Stomach smooth muscle (tissue), 2 donors: ENCODE measurements at regions not wholly inside any gene's neighbourhood (a gene's known extent, or its start where the extent isn't known, plus 50 kb on each side); places are given as distances from the start of the nearest gene placed in this dataset.

ENCODE experiments used
- H3K27ac ChIP-seq: one replicate; pipeline ENCODE4 v1.7.0; 2013; ENCODE audit warnings: mild to moderate bottlenecking, low read length, inconsistent platforms
- H3K27me3 ChIP-seq, 2 donors: one replicate each; pipeline ENCODE4 v1.7.0; 2013; ENCODE audit warnings: low read length in 2 of 2; ENCODE audit not compliant: insufficient read depth in 2 of 2, control insufficient read depth in 1 of 2
- H3K36me3 ChIP-seq, 2 donors: one replicate each; pipeline ENCODE4 v1.7.0; 2013; ENCODE audit warnings: low read length in 2 of 2; ENCODE audit not compliant: control insufficient read depth in 2 of 2, insufficient read depth in 2 of 2
- H3K4me1 ChIP-seq: one replicate; pipeline ENCODE4 v1.7.0; 2013; ENCODE audit warnings: low read length; ENCODE audit not compliant: control insufficient read depth, insufficient read depth
- H3K4me3 ChIP-seq, 2 donors: one replicate each; pipeline ENCODE4 v1.7.0; 2013; ENCODE audit warnings: low read length in 2 of 2
- H3K9ac ChIP-seq, 2 donors: one replicate each; pipeline ENCODE4 v1.7.0; 2013; ENCODE audit warnings: low read length in 2 of 2, mild to moderate bottlenecking in 1 of 2
- H3K9me3 ChIP-seq, 2 donors: one replicate each; pipeline ENCODE4 v1.7.0; 2013; ENCODE audit warnings: low read length in 2 of 2; ENCODE audit not compliant: control insufficient read depth in 2 of 2
- donor health status: healthy.
- donor health status: Pancreatic carcinoma.

GRCh38 chr7:10789170-10789569 lies 184.5 kb upstream of the PHF14 start:
- no peaks in the 10 kb centered on the region for H3K36me3 ChIP-seq
- H3K4me1 ChIP-seq: no peaks in the 10 kb centered on the region
- no peaks in the 10 kb centered on the region for H3K9me3 ChIP-seq
- no peak overlapping the region for H3K9ac ChIP-seq
- no peak overlapping the region for H3K4me3 ChIP-seq
- H3K27me3 ChIP-seq: no peaks in the 10 kb centered on the region
- no peak overlapping the region for H3K27ac ChIP-seq

GRCh38 chr7:10790910-10791309 lies 182.8 kb upstream of the PHF14 start:
- Histone ChIP-seq H3K4me1 (no peaks in the 10 kb centered on the region), H3K27me3 (no peaks in the 10 kb centered on the region), H3K36me3 (no peaks in the 10 kb centered on the region), H3K9ac (no peak overlapping the region), H3K4me3 (no peak overlapping the region), H3K9me3 (no peaks in the 10 kb centered on the region), H3K27ac (no peak overlapping the region)

DNA sequence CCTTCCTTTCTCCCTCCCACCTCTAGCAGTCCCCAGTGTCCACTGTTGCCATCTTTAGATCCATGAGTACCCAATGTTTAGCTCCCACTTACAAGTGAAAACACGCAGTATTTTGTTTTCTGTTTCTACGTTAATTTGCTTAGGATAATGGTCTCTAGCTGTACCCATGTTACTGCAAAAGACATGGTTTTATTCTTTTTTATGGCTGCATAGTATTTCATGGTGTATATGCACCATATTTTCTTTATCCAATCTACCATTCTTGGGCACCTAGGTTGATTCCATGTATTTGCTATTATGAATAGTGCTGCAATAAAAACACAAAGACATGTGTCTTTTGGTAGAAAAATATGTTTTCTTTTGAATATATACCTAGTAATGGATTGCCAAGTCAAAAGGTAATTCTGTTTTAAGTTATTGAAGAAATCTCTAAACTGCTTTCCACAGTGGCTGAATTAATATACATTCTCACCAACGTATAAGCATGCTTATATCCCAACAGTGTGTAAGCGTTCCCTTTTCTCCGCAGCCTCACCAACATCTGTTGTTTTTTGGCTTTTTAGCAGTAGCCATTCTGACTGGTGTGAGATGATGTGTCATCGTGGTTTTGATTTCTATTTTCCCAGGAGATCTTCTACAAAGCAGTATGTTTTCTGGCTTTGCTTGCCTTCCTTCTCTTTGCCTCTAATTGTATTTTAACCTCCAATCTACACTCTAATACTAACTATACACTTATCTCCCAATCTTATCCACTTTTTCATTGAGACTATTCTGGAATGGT lies 179.5 kb upstream of the PHF14 start:
- Histone ChIP-seq H3K27me3 (no peaks in the 10 kb centered on the region), H3K9ac (no peak overlapping the region), H3K9me3 (no peaks in the 10 kb centered on the region), H3K4me3 (no peak overlapping the region), H3K27ac (no peak overlapping the region), H3K4me1 (no peaks in the 10 kb centered on the region), H3K36me3 (no peaks in the 10 kb centered on the region)

DNA sequence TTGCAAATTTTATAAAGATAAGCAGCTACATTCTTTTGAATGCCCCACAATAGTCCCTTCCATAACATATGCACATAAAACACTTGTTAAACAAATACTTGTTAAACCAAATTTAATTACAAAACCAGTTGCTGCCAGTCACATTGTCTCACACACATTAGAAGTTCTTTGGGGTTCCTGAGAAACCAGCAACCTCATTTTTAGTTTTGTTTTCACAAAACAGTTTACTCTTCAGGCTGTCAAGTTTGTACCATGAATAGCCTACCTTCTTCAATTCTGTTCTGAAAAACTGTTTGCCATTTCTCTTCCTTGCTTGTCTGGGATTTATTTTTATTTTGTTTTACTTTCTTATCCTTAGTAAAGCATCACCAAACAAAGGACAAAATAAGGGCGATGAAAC lies 176.5 kb upstream of the PHF14 start:
- no peaks in the 10 kb centered on the region for H3K27me3 ChIP-seq
- H3K9ac ChIP-seq: no peak overlapping the region
- no peaks in the 10 kb centered on the region for H3K36me3 ChIP-seq
- H3K4me1 ChIP-seq: no peaks in the 10 kb centered on the region
- no peak overlapping the region for H3K27ac ChIP-seq
- H3K9me3 ChIP-seq: no peaks in the 10 kb centered on the region
- H3K4me3 ChIP-seq: no peak overlapping the region

GRCh38 chr7:10798044-10798443 lies 175.6 kb upstream of the PHF14 start:
- H3K36me3 ChIP-seq: no peaks in the 10 kb centered on the region
- no peak overlapping the region for H3K27ac ChIP-seq
- no peaks in the 10 kb centered on the region for H3K4me1 ChIP-seq
- no peak overlapping the region for H3K4me3 ChIP-seq
- H3K9ac ChIP-seq: no peak overlapping the region
- no peaks in the 10 kb centered on the region for H3K9me3 ChIP-seq
- H3K27me3 ChIP-seq: no peaks in the 10 kb centered on the region

DNA sequence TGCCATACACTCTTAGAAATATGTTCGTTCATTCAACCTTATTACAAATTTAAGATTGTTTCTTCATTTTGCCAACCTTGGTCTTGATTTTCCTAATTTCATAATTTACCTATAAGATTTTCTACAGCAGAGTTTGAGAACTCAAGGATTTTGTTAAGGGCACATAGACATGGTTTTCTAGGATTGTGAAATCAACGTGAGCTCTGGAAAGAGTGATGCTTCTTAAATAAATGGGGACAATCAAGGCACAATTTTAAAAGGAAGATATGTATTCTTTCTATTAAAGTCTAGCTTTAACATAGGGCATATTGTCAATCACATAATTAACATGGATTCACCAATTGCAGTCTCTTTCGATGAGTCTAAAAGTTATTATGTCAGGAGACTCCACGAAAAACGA lies 174.2 kb upstream of the PHF14 start:
- H3K27me3 ChIP-seq: no peaks in the 10 kb centered on the region
- H3K4me3 ChIP-seq: no peak overlapping the region
- H3K4me1 ChIP-seq: no peaks in the 10 kb centered on the region
- H3K9ac ChIP-seq: no peak overlapping the region
- no peak overlapping the region for H3K27ac ChIP-seq
- no peaks in the 10 kb centered on the region for H3K9me3 ChIP-seq
- no peaks in the 10 kb centered on the region for H3K36me3 ChIP-seq

- Histone ChIP-seq H3K27me3 (no peaks in the 10 kb centered on the region), H3K9ac (no peak overlapping the region), H3K9me3 (no peaks in the 10 kb centered on the region), H3K4me3 (no peak overlapping the region), H3K36me3 (no peaks in the 10 kb centered on the region), H3K27ac (no peak overlapping the region), H3K4me1 (no peaks in the 10 kb centered on the region)
Observed at GRCh38 chr7:10802011-10802410, 171.7 kb upstream of the PHF14 start.

GRCh38 chr7:10802526-10802925 lies 171.1 kb upstream of the PHF14 start:
- Histone ChIP-seq H3K27ac (no peak overlapping the region), H3K27me3 (no peaks in the 10 kb centered on the region), H3K4me1 (no peaks in the 10 kb centered on the region), H3K4me3 (no peak overlapping the region), H3K9ac (no peak overlapping the region), H3K36me3 (no peaks in the 10 kb centered on the region), H3K9me3 (no peaks in the 10 kb centered on the region)

DNA sequence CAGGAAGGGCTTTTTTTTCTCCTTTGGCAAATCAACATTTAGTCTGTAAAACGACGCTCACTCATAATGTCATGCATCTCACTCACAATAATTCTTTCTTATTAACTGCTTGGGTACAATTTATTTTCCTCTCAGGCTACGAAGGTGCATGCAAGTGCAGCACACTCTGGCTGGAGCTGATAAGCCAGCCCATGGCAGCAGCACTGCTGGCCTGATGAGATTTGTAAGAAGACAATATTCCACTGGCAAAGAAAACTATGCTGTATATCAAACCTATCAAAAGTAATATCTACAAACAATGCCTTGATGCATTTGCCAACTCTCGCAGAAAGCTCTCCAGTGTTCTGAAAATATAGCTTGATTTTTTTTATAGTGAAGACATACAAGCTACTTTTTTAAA lies 170.0 kb upstream of the PHF14 start:
- no peaks in the 10 kb centered on the region for H3K4me1 ChIP-seq
- H3K27me3 ChIP-seq: no peaks in the 10 kb centered on the region
- no peaks in the 10 kb centered on the region for H3K36me3 ChIP-seq
- H3K27ac ChIP-seq: no peak overlapping the region
- H3K9ac ChIP-seq: no peak overlapping the region
- H3K9me3 ChIP-seq: no peaks in the 10 kb centered on the region
- no peak overlapping the region for H3K4me3 ChIP-seq

- H3K36me3 ChIP-seq: no peaks in the 10 kb centered on the region
- no peaks in the 10 kb centered on the region for H3K9me3 ChIP-seq
- H3K27me3 ChIP-seq: no peaks in the 10 kb centered on the region
- no peak overlapping the region for H3K9ac ChIP-seq
- H3K27ac ChIP-seq: no peak overlapping the region
- no peak overlapping the region for H3K4me3 ChIP-seq
- H3K4me1 ChIP-seq: no peaks in the 10 kb centered on the region
Observed at GRCh38 chr7:10804770-10805169, 168.9 kb upstream of the PHF14 start.

- H3K36me3 ChIP-seq: no peaks in the 10 kb centered on the region
- H3K27ac ChIP-seq: no peak overlapping the region
- H3K27me3 ChIP-seq: no peaks in the 10 kb centered on the region
- peaks cover 0 to 4% of the 10 kb centered on the region in 2 donors for H3K9me3 ChIP-seq
- no peak overlapping the region for H3K9ac ChIP-seq
- no peak overlapping the region for H3K4me3 ChIP-seq
- no peaks in the 10 kb centered on the region for H3K4me1 ChIP-seq
Observed at GRCh38 chr7:10815546-10815945, 158.1 kb upstream of the PHF14 start.
